H1 (cell line): ENCODE measurements at regions not wholly inside any gene's neighbourhood (a gene's known extent, or its start where the extent isn't known, plus 50 kb on each side); places are given as distances from the start of the nearest gene placed in this dataset.
"Not testable (repeated sequence)": the region's sequence is repeated elsewhere in the genome, so short reads cannot be mapped to it uniquely, and the experiment has no call there.

ENCODE experiments used
- CTCF ChIA-PET: fragments of 300-600 bp; sonication (Branson Sonifier 250); formaldehyde crosslinking; loops from one replicate; lab custom pipeline; 2021; ENCODE audit not compliant: partially characterized antibody; lab: Charles Lee
- POLR2A ChIA-PET: fragments of 300-600 bp; sonication (Branson Sonifier 250); formaldehyde crosslinking; loops from one replicate; lab custom pipeline; 2021; ENCODE audit warnings: inconsistent platforms; ENCODE audit not compliant: partially characterized antibody; lab: Charles Lee
- DNase-seq, 2 experiments: peaks; one replicate each; pipeline versions ENCODE4 v3.0.0 to v3.0.0-alpha.2; 2010 to 2022; ENCODE audit warnings: low spot score in 2 of 2, low read depth in 1 of 2, mixed read lengths in 1 of 2
- FAIRE-seq: peaks from 2 replicates; lab custom pipeline; 2011; peaks lifted over from hg19 to GRCh38; lab: Jason Lieb, UNC
- H2AFZ ChIP-seq: 2 replicates; pipeline ENCODE4 v1.8.1; 2012; ENCODE audit warnings: low read length, inconsistent platforms
- H2AK5ac ChIP-seq: 2 replicates; pipeline ENCODE4 v1.6.1; 2013; ENCODE audit warnings: low read depth, low read length
- H2BK120ac ChIP-seq: replicated peaks from 2 replicates; pipeline ENCODE3; 2013; ENCODE audit warnings: low read depth, low read length, inconsistent platforms
- H2BK12ac ChIP-seq: 2 replicates; pipeline ENCODE4 v1.6.1; 2013; ENCODE audit warnings: low read depth, low read length
- H2BK15ac ChIP-seq: 2 replicates; pipeline ENCODE4 v1.6.1; 2013; ENCODE audit warnings: low read length
- H2BK20ac ChIP-seq: 2 replicates; pipeline ENCODE4 v1.6.1; 2013; ENCODE audit warnings: low read length
- H2BK5ac ChIP-seq: 2 replicates; pipeline ENCODE4 v1.6.1; 2013; ENCODE audit warnings: low read depth, low read length
- H3K14ac ChIP-seq: 2 replicates; pipeline ENCODE4 v1.6.1; 2013; ENCODE audit warnings: inconsistent platforms; ENCODE audit not compliant: insufficient read length
- H3K18ac ChIP-seq: 2 replicates; pipeline ENCODE4 v1.6.1; 2013; ENCODE audit warnings: low read length; ENCODE audit errors: extremely low read depth
- H3K23ac ChIP-seq: 2 replicates; pipeline ENCODE4 v1.6.1; 2013; ENCODE audit warnings: inconsistent platforms; ENCODE audit not compliant: insufficient read length
- H3K23me2 ChIP-seq: 2 replicates; pipeline ENCODE4 v1.6.1; 2013; ENCODE audit warnings: low read depth, low read length
- H3K27ac ChIP-seq: 2 replicates; pipeline ENCODE4 v1.6.1; 2011; ENCODE audit warnings: low read depth, low read length, inconsistent platforms
- H3K27me3 ChIP-seq, 4 experiments: replicated peaks in 1 of 4; 1 replicate in 1 of 4; 2 replicates in 3 of 4; pipeline versions ENCODE4 v1.6.1 to v1.8.1; 2011 to 2013; ENCODE audit warnings: low read length in 3 of 4, mild to moderate bottlenecking in 3 of 4, inconsistent platforms in 2 of 4, mixed read lengths in 2 of 4, moderate library complexity in 1 of 4; ENCODE audit not compliant: control insufficient read depth in 3 of 4, insufficient read depth in 3 of 4; ENCODE audit errors: extremely low read depth in 1 of 4
- H3K36me3 ChIP-seq, 4 experiments: 2 replicates each; pipeline versions ENCODE4 v1.6.1 to v1.8.1; 2011 to 2013; ENCODE audit warnings: mild to moderate bottlenecking in 4 of 4, low read length in 3 of 4, moderate library complexity in 2 of 4, control low read depth in 1 of 4, inconsistent platforms in 1 of 4; ENCODE audit not compliant: insufficient read depth in 4 of 4, control insufficient read depth in 2 of 4
- H3K4ac ChIP-seq: replicated peaks from 2 replicates; pipeline ENCODE3; 2013; ENCODE audit warnings: low read length, low read depth, mixed read lengths, inconsistent platforms; ENCODE audit not compliant: insufficient read length
- H3K4me1 ChIP-seq, 4 experiments: replicated peaks in 1 of 4; 1 replicate in 1 of 4; 2 replicates in 3 of 4; pipeline versions ENCODE4 v1.6.1 to v1.8.1; 2011 to 2013; ENCODE audit warnings: low read length in 3 of 4, inconsistent platforms in 2 of 4, mixed read lengths in 1 of 4; ENCODE audit not compliant: insufficient read depth in 4 of 4, control insufficient read depth in 3 of 4
- H3K4me2 ChIP-seq, 2 experiments: 2 replicates each; pipeline versions ENCODE4 v1.6.1 to v1.8.1; 2011 to 2013; ENCODE audit warnings: low read depth in 2 of 2, low read length in 2 of 2, control low read depth in 1 of 2, inconsistent platforms in 1 of 2, mild to moderate bottlenecking in 1 of 2; ENCODE audit not compliant: insufficient read depth in 1 of 2
- H3K4me3 ChIP-seq, 4 experiments: fragments of 200-600, 300-600 bp in 1 of 4; sonication (generic), shearing (Covaris generic), sonication (Bioruptor Twin) in 1 of 4; 2 replicates each; pipeline versions ENCODE4 v1.5.1 to v1.8.1; 2011 to 2016; ENCODE audit warnings: low read length in 4 of 4, low read depth in 3 of 4, control low read depth in 2 of 4, inconsistent platforms in 2 of 4, mild to moderate bottlenecking in 2 of 4, mixed read lengths in 1 of 4, moderate library complexity in 1 of 4; ENCODE audit not compliant: insufficient read depth in 2 of 4; ENCODE audit errors: extremely low read depth in 1 of 4
- H3K56ac ChIP-seq: replicated peaks from 2 replicates; pipeline ENCODE3; 2013; ENCODE audit warnings: low read depth, mild to moderate bottlenecking, mixed read lengths, low read length, inconsistent platforms; ENCODE audit not compliant: insufficient read length
- H3K79me1 ChIP-seq: 2 replicates; pipeline ENCODE4 v1.6.1; 2013; ENCODE audit warnings: low read depth, low read length, control low read depth
- H3K79me2 ChIP-seq, 2 experiments: 2 replicates each; pipeline versions ENCODE4 v1.6.1 to v1.8.1; 2012 to 2013; ENCODE audit warnings: low read length in 2 of 2, mild to moderate bottlenecking in 2 of 2, inconsistent platforms in 1 of 2; ENCODE audit not compliant: insufficient read depth in 2 of 2, control insufficient read depth in 1 of 2
- H3K9ac ChIP-seq, 4 experiments: replicated peaks in 1 of 4; 1 replicate in 1 of 4; 2 replicates in 3 of 4; pipeline versions ENCODE4 v1.6.1 to v1.8.1; 2011 to 2013; ENCODE audit warnings: low read depth in 3 of 4, low read length in 3 of 4, control low read depth in 2 of 4, mild to moderate bottlenecking in 2 of 4, moderate library complexity in 2 of 4, inconsistent platforms in 1 of 4; ENCODE audit errors: extremely low read depth in 1 of 4
- H3K9me3 ChIP-seq, 2 experiments: 2 replicates each; pipeline versions ENCODE4 v1.6.1 to v1.8.1; 2012 to 2013; ENCODE audit warnings: mild to moderate bottlenecking in 2 of 2, moderate library complexity in 2 of 2, control low read depth in 1 of 2, inconsistent platforms in 1 of 2, low read depth in 1 of 2, low read length in 1 of 2, mixed read lengths in 1 of 2; ENCODE audit not compliant: insufficient read depth in 2 of 2
- H4K20me1 ChIP-seq, 2 experiments: replicated peaks in 1 of 2; 2 replicates each; pipeline versions ENCODE3 to v1.8.1; 2011 to 2013; ENCODE audit warnings: inconsistent platforms in 2 of 2, low read length in 2 of 2, mild to moderate bottlenecking in 1 of 2; ENCODE audit not compliant: insufficient read depth in 2 of 2, control insufficient read depth in 1 of 2
- H4K5ac ChIP-seq: 2 replicates; pipeline ENCODE4 v1.6.1; 2013; ENCODE audit warnings: low read length, low read depth, mixed read lengths, inconsistent platforms; ENCODE audit not compliant: insufficient read length
- H4K8ac ChIP-seq: 2 replicates; pipeline ENCODE4 v1.8.0; 2013; ENCODE audit warnings: mild to moderate bottlenecking, moderate library complexity, low read length, inconsistent platforms; ENCODE audit not compliant: insufficient read depth; ENCODE audit errors: extremely low read depth
- H4K91ac ChIP-seq: replicated peaks from 2 replicates; pipeline ENCODE3; 2013; ENCODE audit warnings: low read length, mixed read lengths, inconsistent platforms; ENCODE audit not compliant: insufficient read length
- WGBS, 2 experiments: shearing (Covaris generic) in 1 of 2; methylation state at CpG; one replicate each; pipeline versions ENCODE4 v1.1.6 to v1.1.7; 2013 to 2015; ENCODE audit warnings: low lambda C conversion rate in 2 of 2, mixed read lengths in 2 of 2, inconsistent platforms in 1 of 2, low coverage in 1 of 2, missing lambda C conversion rate in 1 of 2; ENCODE audit not compliant: insufficient replicate concordance in 2 of 2, insufficient coverage in 1 of 2, insufficient read length in 1 of 2; ENCODE audit errors: extremely low coverage in 1 of 2, missing lambda C conversion rate in 1 of 2; 5-methylcytosine and 5-hydroxymethylcytosine counted together

- H2BK20ac ChIP-seq, DNase-seq, H4K20me1 ChIP-seq, H4K8ac ChIP-seq, FAIRE-seq, H3K18ac ChIP-seq, H3K9me3 ChIP-seq, H4K91ac ChIP-seq, H3K23me2 ChIP-seq, CTCF ChIA-PET, H2BK15ac ChIP-seq, POLR2A ChIA-PET, H3K9ac ChIP-seq, H2BK5ac ChIP-seq, H4K5ac ChIP-seq, H3K79me1 ChIP-seq, H2BK120ac ChIP-seq, H3K36me3 ChIP-seq, H2BK12ac ChIP-seq, H3K56ac ChIP-seq, H3K27me3 ChIP-seq, H3K4me2 ChIP-seq, H3K4me3 ChIP-seq, H2AFZ ChIP-seq, H2AK5ac ChIP-seq, H3K79me2 ChIP-seq, H3K4ac ChIP-seq, H3K4me1 ChIP-seq, H3K27ac ChIP-seq, H3K23ac ChIP-seq, H3K14ac ChIP-seq: not testable (repeated sequence)
- 80% methylated on average over 5 of the region's 6 CpGs; no CpG with 5 or more reads in 1 of the 2 experiments for WGBS, 2 experiments
Observed at GRCh38 chr12:58022379-58023020, 81.1 kb downstream of the ATP23 start.
